Prostate gland (tissue), 2 donors: ENCODE measurements at regions not wholly inside any gene's neighbourhood (a gene's known extent, or its start where the extent isn't known, plus 50 kb on each side); places are given as distances from the start of the nearest gene placed in this dataset.

Experiments used
- DNase-seq: peaks from one replicate; pipeline ENCODE4 v3.0.0-alpha.2; 2019; ENCODE audit warnings: low spot score
- H3K27ac ChIP-seq, 2 donors: fragments of 200-600 bp; sonication (generic); 2 replicates each; pipeline ENCODE4 v1.5.1; 2017 to 2019
- H3K27me3 ChIP-seq: fragments of 200-600 bp; sonication (generic); replicated peaks from 2 replicates; pipeline ENCODE4 v1.5.1; 2019; ENCODE audit not compliant: insufficient read depth
- H3K36me3 ChIP-seq, 2 donors: fragments of 200-600 bp; sonication (generic); 1 replicate in 1 of 2; 2 replicates in 1 of 2; pipeline versions ENCODE4 v1.5.1 to v1.8.1; 2017 to 2019
- H3K4me1 ChIP-seq: fragments of 200-600 bp; sonication (generic); replicated peaks from 2 replicates; pipeline ENCODE4 v1.5.1; 2019
- H3K4me3 ChIP-seq, 2 donors: fragments of 200-600 bp; sonication (generic); 2 replicates each; pipeline ENCODE4 v1.5.1; 2017 to 2019
- H3K9me3 ChIP-seq: fragments of 200-600 bp; sonication (generic); 2 replicates; pipeline ENCODE4 v1.5.1; 2017
- POLR2A ChIP-seq: fragments of 450-650 bp; IDR thresholded peaks from one replicate; pipeline ENCODE4 v1.6.1; 2016; ENCODE audit warnings: antibody characterized with exemption, mild to moderate bottlenecking
- POLR2AphosphoS5 ChIP-seq: sonication (generic); formaldehyde crosslinking; IDR thresholded peaks from one replicate; pipeline ENCODE4 v1.6.1; 2017; ENCODE audit warnings: antibody characterized with exemption
- WGBS: methylation state at CpG from one replicate; pipeline ENCODE4 v1.1.5; 2018; 5-methylcytosine and 5-hydroxymethylcytosine counted together
- intact Hi-C: fragments of 100-400 bp; cut with DNase I; formaldehyde crosslinking; loops from one replicate; pipeline ENCODE4 v1.14.2; 2022
- TF ChIP-seq, protein P1 (sequence below), 4 experiments: fragments of 200-600 bp in 2 of 4; fragments of 450-650 bp in 2 of 4; sonication (generic) in 2 of 4; IDR thresholded peaks; 1 replicate in 3 of 4; 2 replicates in 1 of 4; pipeline ENCODE4 v1.5.1; 2016 to 2019; ENCODE audit warnings: antibody characterized with exemption in 4 of 4, mild to moderate bottlenecking in 2 of 4, moderate library complexity in 2 of 4

DNA sequence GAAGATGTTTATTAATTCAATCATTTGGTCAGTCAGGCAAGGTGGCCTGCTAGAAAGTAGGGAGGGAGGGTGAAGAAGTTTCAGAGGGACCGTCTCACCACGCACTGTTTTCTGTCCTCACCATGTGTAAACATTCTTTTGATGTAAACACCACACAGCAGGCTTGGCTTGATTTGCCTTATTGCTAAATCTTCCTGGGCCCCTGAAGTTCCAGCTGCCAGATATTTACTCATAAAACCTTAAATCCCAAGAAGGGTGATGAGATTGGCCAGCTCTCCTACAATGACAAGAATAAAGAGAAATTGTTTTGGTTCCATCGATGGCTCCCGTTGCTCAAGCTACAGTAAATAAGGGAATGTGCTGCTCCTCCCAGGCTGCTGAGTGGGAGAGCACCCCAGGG lies 198.2 kb upstream of the TMTC4 start:
- Histone ChIP-seq H3K27me3 (no peaks in the 10 kb centered on the region), H3K4me3 (no peak overlapping the region), H3K9me3 (no peaks in the 10 kb centered on the region), H3K36me3 (no peaks in the 10 kb centered on the region), H3K27ac (no peak overlapping the region), H3K4me1 (no peaks in the 10 kb centered on the region)
- intact Hi-C loops, result no loop called here
- TF ChIP-seq, protein P1, sequence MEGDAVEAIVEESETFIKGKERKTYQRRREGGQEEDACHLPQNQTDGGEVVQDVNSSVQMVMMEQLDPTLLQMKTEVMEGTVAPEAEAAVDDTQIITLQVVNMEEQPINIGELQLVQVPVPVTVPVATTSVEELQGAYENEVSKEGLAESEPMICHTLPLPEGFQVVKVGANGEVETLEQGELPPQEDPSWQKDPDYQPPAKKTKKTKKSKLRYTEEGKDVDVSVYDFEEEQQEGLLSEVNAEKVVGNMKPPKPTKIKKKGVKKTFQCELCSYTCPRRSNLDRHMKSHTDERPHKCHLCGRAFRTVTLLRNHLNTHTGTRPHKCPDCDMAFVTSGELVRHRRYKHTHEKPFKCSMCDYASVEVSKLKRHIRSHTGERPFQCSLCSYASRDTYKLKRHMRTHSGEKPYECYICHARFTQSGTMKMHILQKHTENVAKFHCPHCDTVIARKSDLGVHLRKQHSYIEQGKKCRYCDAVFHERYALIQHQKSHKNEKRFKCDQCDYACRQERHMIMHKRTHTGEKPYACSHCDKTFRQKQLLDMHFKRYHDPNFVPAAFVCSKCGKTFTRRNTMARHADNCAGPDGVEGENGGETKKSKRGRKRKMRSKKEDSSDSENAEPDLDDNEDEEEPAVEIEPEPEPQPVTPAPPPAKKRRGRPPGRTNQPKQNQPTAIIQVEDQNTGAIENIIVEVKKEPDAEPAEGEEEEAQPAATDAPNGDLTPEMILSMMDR (IDR thresholded peaks at IDR 0.05), result no peak
- no peak for TF ChIP-seq POLR2AphosphoS5
- no peak for TF ChIP-seq POLR2A
- 52% methylated on average over 4 of the region's 4 CpGs for WGBS
- DNase-seq, result no peak

DNA sequence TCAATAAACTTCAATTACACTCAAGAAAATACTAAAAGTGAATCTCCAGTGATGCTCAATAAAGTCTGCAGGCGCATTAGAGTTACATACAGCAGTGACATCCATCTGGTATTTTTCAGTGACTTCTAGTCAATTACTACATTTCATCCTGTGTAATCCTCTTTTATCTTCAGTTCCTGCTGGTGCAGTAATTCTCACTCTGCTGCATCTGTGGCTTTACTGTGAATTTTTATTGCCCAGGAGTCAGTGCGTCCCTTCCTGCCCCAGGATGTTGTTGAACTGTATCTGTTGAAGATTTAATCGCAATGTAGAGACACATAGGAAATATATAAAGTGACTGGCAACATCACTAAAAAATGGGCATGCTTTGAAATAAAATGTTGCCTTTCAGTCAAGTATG lies 196.3 kb upstream of the TMTC4 start:
- Histone ChIP-seq H3K27ac (no peak overlapping the region), H3K4me3 (no peak overlapping the region), H3K9me3 (no peaks in the 10 kb centered on the region), H3K4me1 (no peaks in the 10 kb centered on the region), H3K36me3 (no peaks in the 10 kb centered on the region), H3K27me3 (no peaks in the 10 kb centered on the region)
- no peak for DNase-seq
- 33% methylated on average over 3 of the region's 3 CpGs for WGBS
- intact Hi-C loops, result no loop called here
- TF ChIP-seq POLR2AphosphoS5, result no peak
- TF ChIP-seq, protein P1 (IDR thresholded peaks at IDR 0.05), result no peak
- no peak for TF ChIP-seq POLR2A

DNA sequence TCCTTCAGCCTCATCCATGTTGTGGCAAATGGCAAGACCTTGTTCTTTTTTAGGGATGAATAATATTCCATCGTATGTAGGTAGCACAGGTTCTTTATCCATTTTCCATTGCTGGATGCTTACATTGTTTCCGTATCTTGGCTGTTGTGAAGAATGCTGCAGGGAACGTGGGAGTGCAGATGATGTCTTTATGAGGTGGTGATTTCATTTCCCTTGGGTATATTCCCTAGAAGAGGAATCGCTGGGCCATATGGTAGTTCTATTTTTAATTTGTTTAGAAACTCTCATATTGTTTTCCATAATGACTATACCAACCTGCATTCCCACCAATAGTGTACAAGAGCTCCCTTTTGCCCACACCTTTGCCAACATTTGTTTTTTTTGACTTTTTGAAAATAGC lies 186.3 kb upstream of the TMTC4 start:
- no peak for TF ChIP-seq POLR2A
- no peak for TF ChIP-seq POLR2AphosphoS5
- TF ChIP-seq, protein P1 (IDR thresholded peaks at IDR 0.05), result no peak
- Histone ChIP-seq H3K36me3 (no peaks in the 10 kb centered on the region), H3K27ac (no peak overlapping the region), H3K9me3 (no peaks in the 10 kb centered on the region), H3K27me3 (no peaks in the 10 kb centered on the region), H3K4me3 (no peak overlapping the region), H3K4me1 (no peaks in the 10 kb centered on the region)
- 85% methylated on average over 4 of the region's 4 CpGs for whole genome bisulfite sequencing
- intact Hi-C loops, result no loop called here
- DNase-seq, result no peak

DNA sequence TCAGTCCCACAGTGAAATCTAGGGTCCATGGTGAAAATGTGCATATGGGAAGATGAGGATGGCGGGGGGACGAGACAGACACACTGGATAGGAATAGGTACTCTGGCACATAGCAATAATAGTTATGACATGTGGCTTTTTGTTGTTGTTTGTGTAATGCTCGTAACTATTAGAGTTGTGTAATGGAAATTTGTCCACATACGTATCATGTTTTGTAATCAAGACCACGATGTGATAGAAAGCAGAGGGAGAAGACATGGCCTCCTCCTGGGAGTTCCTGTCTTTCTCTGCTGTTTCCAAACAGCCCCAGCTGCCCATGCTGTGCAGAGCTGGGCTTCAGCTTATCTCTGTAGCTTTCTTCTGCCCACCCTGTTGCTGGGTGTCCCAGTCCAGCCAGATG lies 185.3 kb upstream of the TMTC4 start:
- no peak overlapping the region for H3K4me3 ChIP-seq
- no peak for DNase-seq
- no peaks in the 10 kb centered on the region for H3K9me3 ChIP-seq
- no peak for TF ChIP-seq POLR2A
- TF ChIP-seq, protein P1 (IDR thresholded peaks at IDR 0.05), result no peak
- no peak for TF ChIP-seq POLR2AphosphoS5
- no peaks in the 10 kb centered on the region for H3K36me3 ChIP-seq
- WGBS, result 86% methylated on average over 5 of the region's 5 CpGs
- no peak overlapping the region for H3K27ac ChIP-seq
- H3K27me3 ChIP-seq, result no peaks in the 10 kb centered on the region
- intact Hi-C loops, result no loop called here
- no peaks in the 10 kb centered on the region for H3K4me1 ChIP-seq

DNA sequence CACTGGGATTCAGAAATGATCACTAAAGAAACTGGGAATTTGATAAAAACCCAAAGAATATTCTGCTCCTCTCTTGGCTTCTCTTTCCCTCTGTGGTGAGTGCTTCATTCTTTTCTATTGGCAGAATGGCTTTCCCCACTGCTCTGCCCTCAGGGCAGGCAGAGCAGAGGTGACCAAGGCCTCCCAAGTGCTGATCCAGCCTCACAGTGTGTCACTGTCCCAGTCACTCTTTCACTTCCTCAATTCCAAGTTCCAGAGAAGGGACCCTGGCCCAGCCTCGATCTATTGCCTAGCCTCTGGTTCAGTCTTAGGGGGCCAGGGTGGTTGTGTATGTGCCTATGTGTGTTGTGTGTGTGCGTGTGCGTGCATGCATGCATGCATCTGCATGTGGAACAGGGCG lies 180.6 kb upstream of the TMTC4 start:
- TF ChIP-seq, protein P1 (IDR thresholded peaks at IDR 0.05), result no peak
- TF ChIP-seq POLR2A, result no peak
- no peak for TF ChIP-seq POLR2AphosphoS5
- Histone ChIP-seq H3K27me3 (no peaks in the 10 kb centered on the region), H3K9me3 (no peaks in the 10 kb centered on the region), H3K4me3 (no peak overlapping the region), H3K4me1 (no peaks in the 10 kb centered on the region), H3K27ac (no peak overlapping the region), H3K36me3 (no peaks in the 10 kb centered on the region)
- DNase-seq, result no peak
- intact Hi-C loops, result no loop called here
- WGBS, result 80% methylated on average over 4 of the region's 4 CpGs
